ENCODE measurements at regions not wholly inside any gene's neighbourhood (a gene's known extent, or its start where the extent isn't known, plus 50 kb on each side); places are given as distances from the start of the nearest gene placed in this dataset.

DNA sequence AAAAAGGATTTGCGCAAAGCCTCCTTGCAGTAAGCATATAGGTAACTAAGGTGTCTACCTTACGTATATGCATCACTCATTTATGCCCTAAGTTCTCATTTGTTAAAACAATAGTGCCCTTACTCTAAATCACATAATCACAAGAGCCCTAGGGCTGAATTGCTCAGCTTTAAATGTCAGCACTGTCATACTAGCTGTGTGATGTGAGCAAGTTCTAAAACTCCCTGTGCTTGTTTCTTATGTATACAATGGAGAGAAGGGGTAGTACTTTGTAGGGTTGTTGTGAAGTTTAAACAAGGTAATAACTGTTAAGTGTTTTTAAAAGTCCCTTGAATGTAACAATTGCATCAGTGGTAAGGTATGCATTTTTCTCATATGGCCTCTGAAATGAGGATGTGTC is 169.5 kb upstream of the DMRT1 start:
- no peak for DNase-seq (ENCODE audit: low read depth in 2 of 2)

DNA sequence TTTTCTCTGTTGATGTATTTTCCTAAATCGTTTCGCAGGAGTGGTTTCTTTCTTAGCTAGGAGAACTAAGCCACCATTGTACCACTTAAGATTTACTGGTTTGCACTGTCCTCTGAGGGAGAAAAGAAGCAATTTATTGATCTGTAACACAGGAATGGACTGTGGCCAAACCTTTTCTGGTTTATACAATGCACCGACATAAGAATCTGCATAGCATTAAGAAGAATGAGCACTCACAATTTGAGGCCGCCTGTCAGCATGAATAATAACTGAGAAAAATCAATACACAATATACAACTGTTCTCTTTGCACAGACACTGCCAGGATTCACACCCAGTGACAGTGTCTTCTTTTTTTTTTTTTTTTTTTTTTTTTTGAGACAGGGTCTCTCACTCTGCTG is 168.6 kb upstream of the DMRT1 start:
- DNase-seq (ENCODE audit: low read depth in 2 of 2): no peak

- DNase-seq (ENCODE audit: low read depth in 2 of 2): no peak
These were observed 168.1 kb upstream of the DMRT1 start for GRCh38 chr9:673264-673965.

DNA sequence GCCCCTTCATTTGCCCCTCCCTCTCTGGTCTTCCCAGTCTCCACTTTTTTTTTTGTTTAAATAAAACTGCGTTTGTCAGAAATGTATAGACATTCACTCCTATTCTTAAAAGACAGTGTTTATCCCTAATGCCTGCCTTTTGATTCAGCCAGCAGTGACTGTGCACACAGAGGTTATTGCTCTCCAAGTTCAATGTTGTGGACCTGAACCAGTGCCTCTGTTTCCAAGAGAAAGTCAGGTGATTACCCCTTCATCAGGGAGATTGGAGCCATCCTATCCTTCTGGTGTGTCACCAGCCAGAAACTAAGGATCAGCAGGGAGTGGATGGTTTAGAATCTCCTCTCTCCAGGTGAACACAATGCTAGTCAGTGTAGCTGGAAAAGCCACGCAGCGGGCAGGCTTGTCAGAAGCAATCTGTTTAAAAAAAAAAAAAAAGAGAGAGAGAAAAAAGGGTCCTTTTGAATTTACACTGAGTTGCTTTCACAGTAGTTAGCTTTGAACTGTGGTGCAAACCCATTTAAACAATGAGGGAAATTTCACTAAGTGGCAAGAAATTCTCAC is 167.5 kb upstream of the DMRT1 start:
- no peak for DNase-seq (ENCODE audit: low read depth in 2 of 2)

GRCh38 chr9:675697-676370 is 165.7 kb upstream of the DMRT1 start:
- no peak for DNase-seq (ENCODE audit: low read depth in 2 of 2)

GRCh38 chr9:676780-677438 is 164.6 kb upstream of the DMRT1 start:
- DNase-seq (ENCODE audit: low read depth in 2 of 2): no peak

GRCh38 chr9:677461-678097 is 163.9 kb upstream of the DMRT1 start:
- peak in 1 of 2 donors; percentile 68 for DNase-seq (ENCODE audit: low read depth in 2 of 2)

DNA sequence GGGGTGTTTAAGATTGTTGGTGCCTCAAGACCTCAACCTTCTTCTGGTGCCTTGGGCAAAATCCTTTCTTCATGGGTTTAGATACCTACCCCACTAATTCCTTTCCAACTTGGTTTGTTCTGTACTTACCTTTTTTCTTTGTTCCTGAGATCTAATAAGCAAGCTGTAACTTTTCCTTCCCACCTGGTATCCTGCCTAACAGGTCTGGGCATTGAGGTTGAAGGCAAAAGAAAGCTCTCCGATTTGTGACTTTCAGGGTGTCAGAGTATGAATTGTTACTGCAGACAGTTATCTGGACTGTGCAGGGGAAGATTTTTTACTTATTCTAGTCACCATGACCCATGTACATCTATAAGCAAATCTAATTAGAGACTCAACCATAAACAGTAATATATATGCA is 162.6 kb upstream of the DMRT1 start:
- DNase-seq (ENCODE audit: low read depth in 2 of 2): no peak

- DNase-seq (ENCODE audit: low read depth in 2 of 2): no peak
These were observed 162.0 kb upstream of the DMRT1 start for GRCh38 chr9:679462-679861.

- DNase-seq (ENCODE audit: low read depth in 2 of 2): no peak
These were observed 161.4 kb upstream of the DMRT1 start for GRCh38 chr9:680106-680505.

GRCh38 chr9:682633-683508 is 158.6 kb upstream of the DMRT1 start:
- DNase-seq (ENCODE audit: low read depth in 2 of 2): peak; percentile 73 to 77

- no peak for DNase-seq (ENCODE audit: low read depth in 2 of 2)
These were observed 157.9 kb upstream of the DMRT1 start for GRCh38 chr9:683509-684021.

DNA sequence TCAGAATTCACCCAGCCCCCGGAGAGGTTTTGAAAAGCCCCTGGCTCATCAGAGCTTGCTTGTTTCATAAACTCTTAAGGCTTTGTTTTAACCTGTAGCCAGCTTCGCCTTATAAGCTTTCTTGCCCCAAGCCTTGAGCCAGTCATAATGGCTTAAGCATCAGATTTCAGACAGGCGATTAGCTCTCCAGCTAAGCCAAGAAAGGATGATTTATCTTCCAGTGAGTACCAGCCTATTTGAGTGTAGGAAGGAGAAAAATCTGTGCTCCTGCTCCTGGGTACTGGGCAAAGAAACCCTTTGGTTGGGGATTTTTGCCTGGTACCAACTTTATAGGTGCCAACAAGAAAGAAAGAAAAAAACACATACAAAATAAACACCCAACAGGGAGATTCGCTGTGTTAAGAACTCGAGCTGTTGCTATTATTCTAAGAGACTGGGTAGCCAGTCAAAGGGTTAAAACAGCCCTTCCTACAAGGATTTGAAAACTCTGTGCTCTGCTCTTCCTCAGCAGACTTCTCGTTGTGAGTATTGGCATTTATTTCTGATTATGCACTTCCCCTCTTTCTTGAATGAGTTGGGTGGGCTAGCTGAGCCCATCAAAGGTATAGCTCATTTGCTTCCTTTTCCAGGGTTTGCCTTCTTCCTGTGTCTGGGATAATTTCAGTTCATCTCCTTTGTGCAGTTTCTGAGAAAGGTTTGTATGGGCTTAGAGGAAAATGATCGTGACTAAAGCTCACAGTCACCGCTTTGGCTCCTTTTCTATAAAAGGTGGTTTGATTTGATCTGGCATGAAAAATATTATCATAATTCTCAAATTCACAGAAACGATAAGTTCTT is 157.2 kb upstream of the DMRT1 start:
- DNase-seq (ENCODE audit: low read depth in 2 of 2): peak in 1 of 2 donors; percentile 61

GRCh38 chr9:684941-685340 is 156.6 kb upstream of the DMRT1 start:
- DNase-seq (ENCODE audit: low read depth in 2 of 2): peak; percentile 74 to 78

DNA sequence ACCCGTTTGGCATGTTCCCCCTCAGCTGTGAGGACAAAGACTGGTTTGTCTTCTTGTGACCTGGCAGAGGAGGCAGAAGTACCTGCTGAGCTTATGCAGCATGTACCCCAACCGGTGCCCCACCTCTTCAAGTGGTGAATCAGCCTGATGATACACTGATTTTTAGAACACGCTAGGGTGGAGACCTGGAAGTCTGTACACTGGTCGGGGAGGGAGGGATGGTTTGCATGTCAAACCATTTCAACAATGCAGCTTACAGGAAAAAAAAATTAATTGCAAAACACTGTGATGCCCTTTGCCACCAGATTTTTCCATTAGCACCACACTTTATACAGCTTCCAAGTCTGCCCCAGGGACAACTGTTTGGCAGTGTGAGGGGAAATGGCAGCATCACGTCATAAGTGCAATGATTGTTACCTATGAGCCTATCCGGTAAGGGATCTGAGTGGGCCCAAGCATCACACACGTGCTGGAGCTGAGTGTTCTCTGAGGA is 155.1 kb upstream of the DMRT1 start:
- peak; percentile 61 to 98 for DNase-seq (ENCODE audit: low read depth in 2 of 2)

GRCh38 chr9:687034-687785 is 154.3 kb upstream of the DMRT1 start:
- DNase-seq (ENCODE audit: low read depth in 2 of 2): no peak

DNA sequence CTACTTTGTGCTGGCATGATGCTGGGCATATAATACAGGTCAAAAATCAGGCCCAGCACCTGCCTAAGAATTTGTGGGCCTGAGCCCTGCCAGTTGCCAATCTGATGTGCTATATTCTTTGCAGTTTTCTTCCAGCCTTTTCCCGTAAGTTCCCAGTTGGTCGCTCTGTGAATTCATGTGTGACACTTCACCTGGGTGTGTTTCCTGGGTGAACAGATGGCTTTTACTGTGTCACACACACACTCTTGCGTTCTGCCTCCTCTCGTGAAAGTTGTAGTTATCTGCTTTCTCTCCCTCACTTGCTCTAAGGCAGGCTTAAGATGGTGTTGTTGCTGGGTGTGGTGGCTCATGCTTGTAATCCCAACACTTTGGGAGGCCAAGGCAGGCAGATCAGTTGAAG is 153.5 kb upstream of the DMRT1 start:
- DNase-seq (ENCODE audit: low read depth in 2 of 2): no peak

DNA sequence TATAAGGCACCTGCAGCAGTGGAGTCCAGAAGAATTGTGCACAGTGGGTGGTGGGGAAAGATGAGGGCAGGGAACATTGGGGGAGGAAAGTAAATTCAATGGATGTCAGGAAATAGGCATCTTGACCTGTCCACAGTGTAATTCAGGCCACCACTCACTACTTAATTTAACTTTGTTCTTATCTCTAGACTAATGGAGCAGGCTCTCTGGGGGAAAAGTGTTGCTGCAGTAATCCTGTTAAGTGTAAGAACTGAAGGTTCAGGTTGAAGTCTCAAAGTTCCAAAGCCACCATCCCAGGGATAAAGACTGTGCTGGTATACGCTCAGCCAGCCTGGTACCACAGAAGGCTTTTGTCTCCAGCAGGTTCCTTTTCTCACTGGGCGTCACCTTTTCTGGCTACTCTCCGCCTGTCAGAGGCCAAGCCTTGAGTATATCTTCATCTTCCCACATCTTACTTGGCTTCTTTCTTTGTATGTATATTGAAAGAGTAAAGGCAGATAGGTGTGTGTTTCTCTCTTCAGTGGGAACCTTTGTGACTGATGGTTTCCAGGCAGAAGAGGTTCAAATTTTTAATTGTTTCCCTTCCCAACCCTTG is 150.9 kb upstream of the DMRT1 start:
- DNase-seq (ENCODE audit: low read depth in 2 of 2): no peak

Data from lung microvascular endothelial cell (primary cell).